Natural killer cell (primary cell): ENCODE measurements at regions not wholly inside any gene's neighbourhood (a gene's known extent, or its start where the extent isn't known, plus 50 kb on each side); places are given as distances from the start of the nearest gene placed in this dataset.

ENCODE experiments used
- ATAC-seq, 3 donors: fragments of 150-1000 bp in 2 of 3; fragments of 200-7000 bp in 1 of 3; cut with Tn5 transposase; 1 replicate in 1 of 3; 2 replicates in 2 of 3; pipeline ENCODE4 v1.10.0; 2021; ENCODE audit warnings: mild to moderate bottlenecking in 2 of 3, moderate library complexity in 2 of 3
- DNase-seq, 2 donors: peaks; one replicate each; pipeline versions ENCODE4 v3.0.0 to v3.0.0-alpha.2; 2013 to 2021; ENCODE audit warnings: mixed read lengths in 1 of 2
- H3K27ac ChIP-seq: one replicate; pipeline ENCODE4 v1.5.1; 2013; ENCODE audit warnings: mild to moderate bottlenecking, low read length
- H3K27me3 ChIP-seq: one replicate; pipeline ENCODE4 v1.6.1; 2013; ENCODE audit warnings: low read length; ENCODE audit not compliant: control insufficient read depth, insufficient read depth
- H3K36me3 ChIP-seq: one replicate; pipeline ENCODE4 v1.6.1; 2013; ENCODE audit warnings: low read length; ENCODE audit not compliant: control insufficient read depth, insufficient read depth
- H3K4me1 ChIP-seq: one replicate; pipeline ENCODE4 v1.6.1; 2013; ENCODE audit warnings: low read length; ENCODE audit not compliant: control insufficient read depth, insufficient read depth
- H3K4me3 ChIP-seq: one replicate; pipeline ENCODE4 v1.5.1; 2013; ENCODE audit warnings: low read length
- H3K9me3 ChIP-seq: one replicate; pipeline ENCODE4 v1.6.1; 2013; ENCODE audit warnings: low read length; ENCODE audit not compliant: control insufficient read depth, insufficient read depth
- H3K27ac Mint-ChIP-seq, 2 donors: one replicate each; pipeline ENCODE4 v1.8.0; 2022; ENCODE audit warnings: mild to moderate bottlenecking in 2 of 2, mixed read lengths in 2 of 2, moderate library complexity in 1 of 2
- H3K27me3 Mint-ChIP-seq, 2 donors: one replicate each; pipeline ENCODE4 v1.8.0; 2022; ENCODE audit warnings: low read depth in 2 of 2, mixed read lengths in 2 of 2
- H3K36me3 Mint-ChIP-seq: one replicate; pipeline ENCODE4 v1.8.0; 2022; ENCODE audit warnings: mixed read lengths
- H3K4me1 Mint-ChIP-seq, 2 donors: one replicate each; pipeline ENCODE4 v1.8.0; 2022; ENCODE audit warnings: mixed read lengths in 2 of 2
- H3K4me3 Mint-ChIP-seq: one replicate; pipeline ENCODE4 v1.8.0; 2022; ENCODE audit warnings: mild to moderate bottlenecking, moderate library complexity, mixed read lengths
- H3K9me3 Mint-ChIP-seq, 2 donors: one replicate each; pipeline ENCODE4 v1.8.0; 2022; ENCODE audit warnings: mixed read lengths in 2 of 2
- WGBS: methylation state at CpG from one replicate; pipeline ENCODE4 v1.1.7; 2013; ENCODE audit warnings: missing lambda C conversion rate; ENCODE audit not compliant: insufficient coverage; 5-methylcytosine and 5-hydroxymethylcytosine counted together
- intact Hi-C: fragments of 100-400 bp; cut with micrococcal nuclease; formaldehyde crosslinking; loops from one replicate; pipeline ENCODE4 v1.14.2; 2022
- TF ChIP-seq, protein P1 (sequence below): fragments of 200-600 bp; IDR thresholded peaks from one replicate; pipeline ENCODE4 v1.8.0; 2022; ENCODE audit warnings: antibody characterized with exemption

DNA sequence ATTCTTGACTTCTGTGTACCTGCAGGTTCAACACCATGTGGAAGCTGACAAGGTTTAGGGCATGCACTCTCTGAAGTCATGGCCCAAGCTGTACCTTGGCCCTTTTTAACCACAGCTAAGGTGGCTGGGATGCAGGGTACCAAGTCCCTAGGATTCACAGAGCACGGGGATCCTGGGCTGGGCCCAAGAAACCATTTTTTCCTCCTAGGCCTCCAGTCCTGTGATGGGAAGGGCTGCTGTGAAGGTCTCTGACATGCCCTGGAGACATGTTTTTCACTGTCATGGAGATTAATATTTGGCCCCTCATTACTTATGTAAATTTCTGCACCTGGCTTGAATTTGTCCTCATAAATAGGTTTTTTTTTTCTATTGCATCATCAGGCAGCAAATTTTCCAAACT is 937.5 kb upstream of the ROBO1 start:
- peaks cover 7 to 8% of the 10 kb centered on the region in 2 donors for H3K9me3 Mint-ChIP-seq
- TF ChIP-seq, protein P1, sequence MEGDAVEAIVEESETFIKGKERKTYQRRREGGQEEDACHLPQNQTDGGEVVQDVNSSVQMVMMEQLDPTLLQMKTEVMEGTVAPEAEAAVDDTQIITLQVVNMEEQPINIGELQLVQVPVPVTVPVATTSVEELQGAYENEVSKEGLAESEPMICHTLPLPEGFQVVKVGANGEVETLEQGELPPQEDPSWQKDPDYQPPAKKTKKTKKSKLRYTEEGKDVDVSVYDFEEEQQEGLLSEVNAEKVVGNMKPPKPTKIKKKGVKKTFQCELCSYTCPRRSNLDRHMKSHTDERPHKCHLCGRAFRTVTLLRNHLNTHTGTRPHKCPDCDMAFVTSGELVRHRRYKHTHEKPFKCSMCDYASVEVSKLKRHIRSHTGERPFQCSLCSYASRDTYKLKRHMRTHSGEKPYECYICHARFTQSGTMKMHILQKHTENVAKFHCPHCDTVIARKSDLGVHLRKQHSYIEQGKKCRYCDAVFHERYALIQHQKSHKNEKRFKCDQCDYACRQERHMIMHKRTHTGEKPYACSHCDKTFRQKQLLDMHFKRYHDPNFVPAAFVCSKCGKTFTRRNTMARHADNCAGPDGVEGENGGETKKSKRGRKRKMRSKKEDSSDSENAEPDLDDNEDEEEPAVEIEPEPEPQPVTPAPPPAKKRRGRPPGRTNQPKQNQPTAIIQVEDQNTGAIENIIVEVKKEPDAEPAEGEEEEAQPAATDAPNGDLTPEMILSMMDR: no peak
- no peak for ATAC-seq
- H3K4me3 Mint-ChIP-seq: no peak overlapping the region
- H3K27me3 Mint-ChIP-seq: no peaks in the 10 kb centered on the region
- H3K27me3 ChIP-seq: no peaks in the 10 kb centered on the region
- no peaks in the 10 kb centered on the region for H3K4me1 ChIP-seq
- no peak overlapping the region for H3K27ac ChIP-seq
- no peak for DNase-seq
- H3K36me3 Mint-ChIP-seq: peaks cover 17% of the 10 kb centered on the region
- intact Hi-C loops: no loop called here
- no peaks in the 10 kb centered on the region for H3K4me1 Mint-ChIP-seq
- no peaks in the 10 kb centered on the region for H3K36me3 ChIP-seq
- peaks cover 20% of the 10 kb centered on the region for H3K9me3 ChIP-seq
- no peak overlapping the region for H3K27ac Mint-ChIP-seq
- 93% methylated on average over 1 of the region's 1 CpG for WGBS
- H3K4me3 ChIP-seq: no peak overlapping the region

DNA sequence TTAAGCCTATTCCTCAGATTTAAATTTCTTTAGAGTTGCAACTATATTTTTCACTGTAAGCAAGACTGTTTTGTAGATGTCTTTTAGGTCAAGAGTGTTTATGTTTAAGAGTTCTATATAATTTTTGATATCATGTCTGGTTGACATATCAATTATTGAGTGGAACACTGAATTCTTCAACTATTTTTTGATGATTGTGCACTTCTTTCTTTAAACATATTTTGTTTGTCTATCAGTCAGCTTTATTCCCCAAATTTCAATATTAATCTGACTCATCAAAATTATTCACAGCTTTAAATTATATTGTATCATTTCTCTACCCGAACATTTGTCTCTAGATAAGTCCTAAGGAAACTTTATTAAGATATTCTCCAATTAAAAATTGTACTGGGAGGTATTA is 933.6 kb upstream of the ROBO1 start:
- H3K27me3 ChIP-seq: no peaks in the 10 kb centered on the region
- peaks cover 16% of the 10 kb centered on the region for H3K36me3 Mint-ChIP-seq
- intact Hi-C loops: no loop called here
- H3K27me3 Mint-ChIP-seq: no peaks in the 10 kb centered on the region
- H3K4me1 ChIP-seq: no peaks in the 10 kb centered on the region
- no peak for ATAC-seq
- no peak for DNase-seq
- WGBS: no CpG with 5 or more reads among the region's 1 CpG
- TF ChIP-seq, protein P1: no peak
- no peak overlapping the region for H3K27ac Mint-ChIP-seq
- no peak overlapping the region for H3K4me3 ChIP-seq
- H3K27ac ChIP-seq: no peak overlapping the region
- H3K9me3 ChIP-seq: peaks cover 13% of the 10 kb centered on the region
- no peak overlapping the region for H3K4me3 Mint-ChIP-seq
- H3K36me3 ChIP-seq: no peaks in the 10 kb centered on the region
- H3K9me3 Mint-ChIP-seq: peaks cover 7 to 8% of the 10 kb centered on the region in 2 donors
- no peaks in the 10 kb centered on the region for H3K4me1 Mint-ChIP-seq

DNA sequence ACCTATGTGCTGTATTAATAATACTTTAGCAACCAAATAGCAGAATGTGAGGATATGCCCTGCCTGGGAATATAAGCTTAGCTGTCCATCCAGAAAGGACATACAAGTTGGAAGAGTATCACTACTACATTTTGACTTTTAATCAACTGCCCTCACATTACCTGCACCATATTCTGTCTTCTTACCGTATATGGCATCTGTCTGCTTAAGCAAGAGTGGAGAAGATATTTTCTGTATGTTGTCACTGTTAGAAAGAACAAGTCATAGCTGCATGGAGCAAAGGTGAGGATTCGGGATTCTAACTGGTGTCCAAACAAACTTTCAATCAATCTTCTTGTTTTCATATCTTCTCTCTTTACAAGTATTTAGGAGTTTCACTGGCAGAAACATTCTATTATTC is 929.5 kb upstream of the ROBO1 start:
- no peaks in the 10 kb centered on the region for H3K9me3 ChIP-seq
- Mint-ChIP-seq H3K4me3 (no peak overlapping the region), H3K4me1 (no peaks in the 10 kb centered on the region), H3K27ac (no peak overlapping the region), H3K36me3 (no peaks in the 10 kb centered on the region), H3K27me3 (no peaks in the 10 kb centered on the region), H3K9me3 (peaks cover 3 to 6% of the 10 kb centered on the region in 2 donors)
- WGBS: no CpG with 5 or more reads among the region's 2 CpGs
- ATAC-seq (no peak), DNase-seq (no peak)
- H3K27me3 ChIP-seq: no peaks in the 10 kb centered on the region
- intact Hi-C loops: no loop called here
- no peak overlapping the region for H3K4me3 ChIP-seq
- H3K4me1 ChIP-seq: no peaks in the 10 kb centered on the region
- H3K27ac ChIP-seq: no peak overlapping the region
- H3K36me3 ChIP-seq: no peaks in the 10 kb centered on the region
- TF ChIP-seq, protein P1: no peak

DNA sequence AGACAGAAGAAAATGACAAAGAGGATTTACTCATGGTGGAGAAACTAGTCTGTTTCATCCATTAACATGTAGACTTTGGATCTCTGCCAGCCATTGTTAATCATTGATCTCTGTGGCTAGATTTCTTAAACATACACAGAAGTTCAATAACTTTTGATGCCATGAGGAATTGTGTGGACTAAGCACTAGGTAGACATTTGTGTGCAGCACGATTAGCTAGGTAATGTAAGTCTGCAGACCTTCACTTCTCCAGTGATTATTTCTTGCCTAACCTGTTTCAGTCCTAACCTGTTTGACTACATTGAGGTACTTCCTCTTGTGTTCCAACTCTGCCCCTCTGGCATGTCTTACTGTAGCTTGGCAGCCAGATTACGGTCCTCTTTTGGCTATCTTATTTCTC is 928.5 kb upstream of the ROBO1 start:
- WGBS: 84% methylated on average over 2 of the region's 2 CpGs
- Histone ChIP-seq H3K27me3 (no peaks in the 10 kb centered on the region), H3K9me3 (no peaks in the 10 kb centered on the region), H3K36me3 (no peaks in the 10 kb centered on the region), H3K4me1 (no peaks in the 10 kb centered on the region), H3K27ac (no peak overlapping the region), H3K4me3 (no peak overlapping the region)
- H3K27me3 Mint-ChIP-seq: no peaks in the 10 kb centered on the region
- no peak for ATAC-seq
- intact Hi-C loops: no loop called here
- H3K9me3 Mint-ChIP-seq: peaks cover 6 to 7% of the 10 kb centered on the region in 2 donors
- H3K4me1 Mint-ChIP-seq: no peaks in the 10 kb centered on the region
- no peak overlapping the region for H3K4me3 Mint-ChIP-seq
- no peak overlapping the region for H3K27ac Mint-ChIP-seq
- TF ChIP-seq, protein P1: no peak
- DNase-seq: no peak
- H3K36me3 Mint-ChIP-seq: no peaks in the 10 kb centered on the region
